GM18499 (cell line): ENCODE measurements at regions not wholly inside any gene's neighbourhood (a gene's known extent, or its start where the extent isn't known, plus 50 kb on each side); places are given as distances from the start of the nearest gene placed in this dataset.
"Not testable (repeated sequence)": the region's sequence is repeated elsewhere in the genome, so short reads cannot be mapped to it uniquely, and the experiment has no call there.

ENCODE experiments used
- ATAC-seq: cut with Tn5 transposase; IDR thresholded peaks from one replicate; pipeline ENCODE4 v1.9.1; 2021; ENCODE audit warnings: moderate number of reproducible peaks; ENCODE audit not compliant: insufficient read depth, unreplicated experiment

DNA sequence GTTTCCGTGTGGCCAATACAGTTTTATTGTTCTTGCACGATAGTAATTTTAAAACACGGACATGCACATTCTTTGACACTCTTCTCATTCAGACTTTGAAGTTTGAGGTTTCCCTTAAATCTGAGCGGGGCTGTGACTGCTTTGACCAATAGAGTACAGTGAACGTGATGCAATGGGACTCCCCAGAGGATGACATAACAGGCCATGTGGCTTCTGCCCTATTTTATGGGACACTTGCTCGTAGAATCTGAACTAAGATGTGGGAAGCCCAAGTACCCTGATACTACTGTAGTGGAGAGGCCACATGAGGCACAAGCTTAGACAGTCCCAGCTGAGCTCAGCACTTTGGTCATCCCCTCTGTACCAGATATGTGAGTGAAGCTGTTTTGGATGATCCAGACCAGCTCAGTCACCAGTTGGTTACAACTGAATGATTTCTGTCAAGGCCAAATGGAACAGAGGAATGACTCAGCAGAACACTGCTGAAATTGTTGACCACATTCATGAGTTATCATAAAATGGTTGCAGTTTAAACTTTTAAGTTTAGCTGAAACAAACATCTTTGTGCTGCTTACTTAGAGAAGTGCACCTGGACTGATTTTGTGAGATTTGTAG, 279.4 kb downstream of the RFPL4B start:
- ATAC-seq = no peak

DNA sequence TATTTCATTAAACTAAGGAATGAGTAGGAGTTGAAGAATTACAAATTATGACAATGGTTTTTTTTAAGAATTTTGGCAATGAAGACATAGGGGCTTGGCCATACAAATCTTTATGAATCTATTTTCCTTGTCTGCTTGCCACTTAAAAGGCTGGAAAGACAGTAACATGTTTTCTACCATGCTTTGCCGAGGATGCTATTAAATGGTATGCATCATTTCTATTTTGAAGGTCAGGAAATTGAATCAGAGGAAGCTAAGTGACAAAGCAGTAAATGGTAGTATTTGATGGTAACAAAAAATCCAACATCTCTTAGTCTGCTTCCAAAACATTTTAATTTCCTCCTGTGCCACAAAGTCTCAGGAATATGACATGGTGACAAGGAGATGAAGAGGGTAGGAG, 287.2 kb downstream of the RFPL4B start:
- no peak for ATAC-seq

DNA sequence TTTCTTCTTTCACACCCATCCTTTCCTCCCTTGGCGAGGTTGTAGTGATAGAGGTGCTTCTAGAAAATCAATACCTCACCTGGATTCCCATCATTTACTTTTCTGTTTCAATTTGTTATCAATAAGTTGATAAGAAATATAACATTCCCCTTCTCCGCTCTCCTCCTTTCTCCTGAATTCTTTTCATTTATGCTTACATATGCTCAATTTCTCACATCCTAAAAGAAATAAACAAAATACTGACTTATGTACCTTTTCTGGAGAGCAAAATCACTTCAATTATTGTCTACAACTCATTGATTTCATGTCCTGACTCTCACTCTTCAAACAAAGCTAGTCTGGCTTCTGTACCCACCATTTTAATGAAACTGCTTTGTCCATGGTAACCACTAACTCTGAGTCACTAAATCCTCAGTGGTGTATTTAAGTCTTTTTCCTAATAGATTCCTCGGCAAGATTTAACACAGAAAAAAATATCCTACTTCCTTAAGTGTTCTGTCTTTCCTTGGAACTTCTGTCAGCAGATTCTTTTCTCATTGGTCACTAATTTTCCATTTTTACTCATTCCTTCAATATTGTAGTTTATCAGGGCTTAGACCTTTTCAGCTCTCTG, 289.6 kb downstream of the RFPL4B start:
- ATAC-seq = no peak

GRCh38 chr6:112639391-112639831, 292.3 kb downstream of the RFPL4B start:
- ATAC-seq = no peak

DNA sequence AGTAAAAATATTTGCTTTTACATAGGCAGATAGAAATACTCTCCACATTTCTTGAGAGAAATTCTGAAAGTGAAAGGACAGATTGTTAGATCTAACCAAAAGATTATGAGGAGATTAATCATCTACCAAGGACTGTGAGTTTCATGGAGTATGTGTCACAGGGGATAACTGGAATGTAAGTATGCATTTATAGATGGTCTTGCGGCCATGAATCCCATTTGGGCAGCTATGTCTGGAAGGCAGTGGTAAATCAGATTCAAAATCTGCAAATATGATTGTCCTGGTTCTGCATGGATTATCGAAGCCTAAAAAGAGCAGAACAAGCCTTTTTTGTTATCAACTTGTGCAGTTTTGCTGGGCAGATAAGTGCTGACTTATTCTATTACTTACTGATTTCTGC, 293.8 kb downstream of the RFPL4B start:
- no peak for ATAC-seq

DNA sequence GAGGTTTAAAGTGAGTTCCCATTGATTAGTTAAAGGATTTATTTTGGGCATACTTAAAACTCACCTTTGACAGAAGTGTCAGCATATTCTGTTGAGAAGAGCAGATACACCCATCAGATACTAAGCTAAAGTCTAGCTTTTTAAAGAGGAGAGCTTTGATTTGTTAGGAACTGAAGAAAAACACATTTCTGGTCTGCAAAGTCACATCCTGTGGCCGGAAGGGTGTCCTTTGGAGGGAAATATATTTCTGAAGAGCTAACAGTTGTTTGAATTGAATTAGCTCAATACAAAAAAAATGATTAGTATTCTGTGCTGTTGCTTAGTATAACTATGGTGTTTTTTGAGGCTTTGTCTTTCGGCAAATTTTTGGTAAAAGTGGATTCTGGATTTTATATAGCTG, 302.7 kb downstream of the RFPL4B start:
- ATAC-seq = no peak

- ATAC-seq = no peak
Measured at GRCh38 chr6:112651239-112651638, 304.1 kb downstream of the RFPL4B start.

DNA sequence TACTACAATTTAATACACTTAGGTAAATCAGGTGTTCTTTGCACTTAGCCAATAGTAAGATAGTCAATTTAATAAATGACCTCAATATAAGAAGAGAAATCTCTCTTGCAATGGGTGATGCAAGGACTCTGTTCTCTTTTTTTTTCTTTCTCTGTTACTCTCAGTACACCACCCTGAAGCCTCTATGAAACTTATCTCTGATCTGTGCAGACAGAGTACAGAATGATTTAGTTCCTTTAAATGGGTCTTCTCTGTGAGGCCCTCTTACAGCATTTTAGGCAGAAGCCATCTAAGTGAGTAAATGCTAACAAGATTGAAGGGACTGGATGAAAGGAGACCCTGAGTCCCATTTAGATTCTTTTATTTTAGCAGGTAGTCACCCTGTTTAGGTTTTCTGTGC, 312.8 kb downstream of the RFPL4B start:
- no peak for ATAC-seq

DNA sequence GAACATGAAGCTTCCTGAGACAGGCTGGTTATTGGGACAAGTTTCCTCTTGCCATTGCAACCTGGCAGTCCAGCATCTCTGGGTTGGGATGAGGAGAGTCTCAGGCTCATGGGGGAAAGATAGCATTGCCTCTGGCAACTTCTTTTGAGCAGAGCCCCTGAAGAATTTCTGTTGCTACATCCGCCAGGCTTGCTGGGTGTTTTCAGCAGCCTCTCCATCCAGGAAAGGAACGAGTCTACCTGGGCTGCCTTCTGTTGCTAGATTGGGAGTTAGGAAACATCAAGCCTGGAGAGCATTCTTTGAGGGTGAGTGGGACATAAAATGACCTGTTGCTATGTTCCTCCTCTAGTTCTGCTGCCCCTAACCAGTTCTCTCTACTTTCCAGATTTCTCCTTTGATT, 313.5 kb downstream of the RFPL4B start:
- ATAC-seq = no peak

- no peak for ATAC-seq
Measured at GRCh38 chr6:112663698-112664097, 316.6 kb downstream of the RFPL4B start.

GRCh38 chr6:112665114-112665513, 318.0 kb downstream of the RFPL4B start:
- no peak for ATAC-seq

- no peak for ATAC-seq
Measured at GRCh38 chr6:112665815-112666214, 318.7 kb downstream of the RFPL4B start.

DNA sequence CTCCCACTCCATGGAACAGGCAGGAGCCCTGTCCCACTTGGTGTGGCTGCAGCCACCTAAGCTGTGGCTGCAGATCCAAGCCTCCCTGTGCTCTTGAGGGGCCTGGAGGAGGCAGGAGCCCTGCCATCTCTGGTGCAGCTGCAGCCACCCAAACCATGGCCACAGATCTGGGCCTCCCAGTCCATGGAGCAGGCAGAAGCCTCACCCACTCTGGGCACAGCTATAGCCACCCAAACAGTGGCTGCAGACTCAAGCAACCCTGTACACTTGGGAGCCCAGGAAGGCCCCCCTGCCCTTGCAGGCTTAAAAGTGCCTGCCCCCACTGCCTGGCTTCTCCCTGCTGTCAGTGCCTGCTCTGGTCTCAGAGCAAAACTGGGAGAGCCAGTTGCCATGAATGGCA, 320.3 kb downstream of the RFPL4B start:
- ATAC-seq = no peak

- no peak for ATAC-seq
Measured at GRCh38 chr6:112680091-112680490, 333.0 kb downstream of the RFPL4B start.

GRCh38 chr6:112682071-112682470, 334.9 kb downstream of the RFPL4B start:
- ATAC-seq = no peak

DNA sequence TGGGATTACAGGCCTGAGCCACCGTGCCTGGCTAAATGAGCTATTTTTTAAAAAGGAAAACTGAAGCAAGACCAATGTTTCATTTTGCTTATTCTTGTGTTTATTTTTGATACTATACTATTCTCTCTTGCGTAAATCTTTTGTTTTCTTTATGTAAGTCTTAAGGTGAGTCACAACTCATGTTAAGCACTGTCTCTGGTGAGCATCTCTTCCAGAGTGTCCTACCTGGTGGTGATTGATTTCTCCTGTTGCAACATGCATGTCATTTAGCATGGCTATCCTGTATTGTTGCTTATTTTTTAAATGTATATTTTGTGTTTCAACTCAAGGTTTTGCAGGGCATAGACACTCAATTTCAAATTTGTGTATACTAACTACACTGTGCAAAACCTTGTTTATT, 336.0 kb downstream of the RFPL4B start:
- no peak for ATAC-seq

GRCh38 chr6:112683926-112684325, 336.8 kb downstream of the RFPL4B start:
- no peak for ATAC-seq

DNA sequence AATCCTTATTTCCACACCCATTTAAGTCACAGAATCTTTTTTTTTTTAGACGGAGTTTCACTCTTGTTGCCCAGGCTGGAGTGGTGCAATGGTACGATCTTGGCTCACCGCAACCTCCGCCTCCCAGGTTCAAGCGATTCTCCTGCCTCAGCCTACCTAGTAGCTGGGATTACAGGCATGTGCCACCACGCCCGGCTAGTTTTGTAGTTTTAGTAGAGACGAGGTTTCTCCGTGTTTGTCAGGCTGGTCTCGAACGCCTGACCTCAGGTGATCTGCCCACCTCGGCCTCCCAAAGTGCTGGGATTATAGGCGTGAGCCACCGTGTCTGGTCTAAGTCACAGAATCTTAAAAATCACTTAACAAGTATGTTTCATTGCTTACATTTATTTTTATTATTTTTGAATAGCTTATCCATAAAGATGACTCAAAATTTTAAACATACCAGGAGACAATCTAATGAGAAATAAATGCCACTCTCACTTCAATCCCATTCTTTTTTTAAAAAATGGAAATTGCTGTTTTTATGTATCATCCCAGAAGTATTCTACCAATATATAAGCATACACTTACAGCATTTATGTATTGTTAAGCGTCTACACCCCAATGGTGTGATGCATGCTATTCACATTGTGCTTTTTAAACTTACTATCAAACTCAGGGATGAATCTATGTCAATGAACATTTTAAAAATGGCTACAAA, 338.5 kb downstream of the RFPL4B start:
- not testable (repeated sequence) for ATAC-seq

DNA sequence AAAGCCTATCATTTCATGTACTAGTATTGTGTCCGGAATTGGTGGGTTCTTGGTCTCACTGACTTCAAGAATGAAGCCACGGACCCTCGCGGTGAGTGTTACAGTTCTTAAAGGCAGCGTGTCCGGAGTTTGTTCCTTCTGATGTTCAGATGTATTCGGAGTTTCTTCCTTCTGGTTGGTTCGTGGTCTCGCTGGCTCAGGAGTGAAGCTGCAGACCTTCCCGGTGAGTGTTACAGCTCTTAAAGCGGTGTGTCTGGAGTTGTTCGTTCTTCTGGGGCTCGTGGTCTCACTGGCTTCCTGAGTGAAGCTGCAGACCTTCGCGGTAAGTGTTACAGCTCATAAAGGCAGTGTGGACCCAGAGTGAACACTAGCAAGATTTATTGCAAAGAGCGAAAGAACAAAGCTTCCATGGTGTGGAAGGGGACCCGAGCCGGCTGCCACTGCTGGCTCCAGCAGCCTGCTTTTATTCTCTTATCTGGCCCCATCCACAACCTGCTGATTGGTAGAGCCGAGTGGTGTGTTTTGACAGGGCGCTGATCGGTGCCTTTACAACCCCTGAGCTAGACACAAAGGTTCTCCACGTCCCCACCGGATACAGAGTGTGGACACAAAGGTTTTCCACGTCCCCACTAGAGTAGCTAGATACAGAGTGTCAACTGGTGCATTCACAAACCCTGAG, 341.5 kb downstream of the RFPL4B start:
- not testable (repeated sequence) for ATAC-seq

DNA sequence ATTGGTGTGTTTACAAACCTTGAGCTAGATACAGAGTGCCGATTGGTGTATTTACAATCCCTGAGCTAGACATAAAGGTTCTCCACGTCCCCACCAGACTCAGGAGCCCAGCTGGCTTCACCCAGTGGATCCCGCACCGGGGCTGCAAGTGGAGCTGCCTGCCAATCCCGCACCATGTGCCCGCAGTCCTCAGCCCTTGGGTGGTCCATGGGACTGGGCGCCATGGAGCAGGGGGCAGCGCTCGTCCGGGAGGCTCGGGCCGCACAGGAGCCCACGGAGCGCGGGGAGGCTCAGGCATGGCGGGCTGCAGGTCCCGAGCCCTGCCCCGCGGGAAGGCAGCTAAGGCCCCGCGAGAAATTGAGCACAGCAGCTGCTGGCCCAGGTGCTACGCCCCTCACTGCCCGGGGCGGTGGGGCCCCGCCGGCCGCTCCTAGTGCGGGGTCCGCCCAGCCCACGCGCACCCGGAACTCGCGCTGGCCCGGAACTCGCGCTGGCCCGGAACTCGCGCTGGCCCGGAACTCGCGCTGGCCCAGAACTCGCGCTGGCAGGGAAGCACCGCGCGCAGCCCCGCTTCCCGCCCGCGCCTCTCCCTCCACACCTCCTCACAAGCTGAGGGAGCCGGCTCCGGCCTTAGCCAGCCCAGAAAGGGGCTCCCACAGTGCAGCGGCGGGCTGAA, 342.2 kb downstream of the RFPL4B start:
- not testable (repeated sequence) for ATAC-seq
